ENCODE measurements at regions not wholly inside any gene's neighbourhood (a gene's known extent, or its start where the extent isn't known, plus 50 kb on each side); places are given as distances from the start of the nearest gene placed in this dataset.

DNA sequence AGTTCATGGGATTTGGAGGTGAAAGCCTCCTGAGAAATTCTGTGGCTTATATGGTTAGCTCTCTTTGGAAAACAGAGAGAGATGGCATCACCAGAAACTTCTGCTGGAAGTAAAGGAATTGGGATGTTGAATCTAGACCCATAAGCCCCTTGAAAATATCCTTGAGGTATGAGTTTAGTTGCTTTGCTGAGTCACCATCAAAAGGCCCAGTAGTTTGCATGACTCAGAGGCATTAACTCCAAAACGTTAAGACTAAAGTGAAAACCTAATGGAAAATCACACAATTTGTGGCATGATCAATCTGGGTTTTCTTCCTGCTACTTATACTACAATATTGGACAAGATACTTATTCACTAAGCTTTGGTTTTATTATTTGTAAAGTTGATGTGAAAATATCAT is 349.2 kb upstream of the SALL1 start:
- TF ChIP-seq RARB (CRISPR knock-in tag; IDR thresholded peaks at IDR 0.05) (no peak), ZC3H10 (CRISPR knock-in tag; IDR thresholded peaks at IDR 0.05) (no peak), TOX (CRISPR knock-in tag; IDR thresholded peaks at IDR 0.05; ENCODE audit: borderline replicate concordance) (no peak), ISL1 (CRISPR knock-in tag; IDR thresholded peaks at IDR 0.05) (no peak)
- TF ChIP-seq, protein P1, sequence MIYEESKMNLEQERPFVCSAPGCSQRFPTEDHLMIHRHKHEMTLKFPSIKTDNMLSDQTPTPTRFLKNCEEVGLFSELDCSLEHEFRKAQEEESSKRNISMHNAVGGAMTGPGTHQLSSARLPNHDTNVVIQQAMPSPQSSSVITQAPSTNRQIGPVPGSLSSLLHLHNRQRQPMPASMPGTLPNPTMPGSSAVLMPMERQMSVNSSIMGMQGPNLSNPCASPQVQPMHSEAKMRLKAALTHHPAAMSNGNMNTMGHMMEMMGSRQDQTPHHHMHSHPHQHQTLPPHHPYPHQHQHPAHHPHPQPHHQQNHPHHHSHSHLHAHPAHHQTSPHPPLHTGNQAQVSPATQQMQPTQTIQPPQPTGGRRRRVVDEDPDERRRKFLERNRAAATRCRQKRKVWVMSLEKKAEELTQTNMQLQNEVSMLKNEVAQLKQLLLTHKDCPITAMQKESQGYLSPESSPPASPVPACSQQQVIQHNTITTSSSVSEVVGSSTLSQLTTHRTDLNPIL (CRISPR knock-in tag; IDR thresholded peaks at IDR 0.05; ENCODE audit: low read depth) = no peak
- ATAC-seq = no peak

DNA sequence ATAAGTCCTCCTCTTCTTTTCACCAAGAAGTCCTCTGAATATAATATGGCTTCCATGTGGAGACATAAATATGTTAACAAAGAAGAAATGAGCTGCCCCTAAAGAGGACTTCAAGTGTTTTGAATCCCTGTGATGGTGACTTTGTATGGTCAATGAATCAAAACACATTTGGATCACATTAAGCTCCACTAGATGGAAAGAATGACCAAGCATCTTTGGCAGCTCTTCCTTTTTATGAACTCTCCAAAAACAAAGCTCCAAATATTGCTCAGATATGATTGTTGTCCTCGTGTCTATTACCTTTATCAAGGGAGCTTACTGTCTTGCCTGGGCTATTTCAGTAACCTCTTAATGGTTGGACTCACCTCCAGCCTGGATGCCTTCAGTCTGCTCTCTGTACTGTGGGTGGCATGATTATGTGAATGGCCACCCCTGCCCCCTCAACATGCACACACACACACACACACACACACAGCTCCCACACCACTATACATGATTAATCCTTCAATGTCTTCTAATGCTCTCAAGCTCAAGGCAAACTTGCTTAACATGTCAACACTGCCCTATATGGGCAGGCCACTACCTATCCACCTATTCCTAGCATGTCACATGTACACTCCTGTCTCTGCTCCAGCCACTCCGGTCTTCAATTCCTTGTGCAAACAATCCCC is 346.6 kb upstream of the SALL1 start:
- ATAC-seq = no peak

DNA sequence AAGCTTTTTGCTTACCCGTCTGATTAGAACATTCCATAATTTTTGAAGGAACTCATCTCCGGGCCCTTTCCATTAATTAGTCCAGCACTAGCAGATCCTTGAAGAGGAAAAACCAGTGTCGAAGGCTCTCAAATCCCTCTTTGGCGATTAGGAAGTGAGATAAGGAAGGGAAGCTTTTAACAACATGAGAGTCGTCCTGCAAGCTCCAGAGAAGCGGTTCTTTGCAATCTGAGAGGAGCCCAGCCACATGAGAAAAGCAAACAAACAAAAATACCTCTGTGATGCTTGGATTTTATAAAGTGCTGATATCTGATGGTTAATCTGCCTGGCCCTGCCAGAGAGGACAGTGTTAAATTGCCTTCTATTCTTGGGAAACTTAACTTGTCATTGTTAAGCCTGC is 339.8 kb upstream of the SALL1 start:
- no peak for TF ChIP-seq ZFP3 (CRISPR knock-in tag; IDR thresholded peaks at IDR 0.05)
- TF ChIP-seq, protein P2, sequence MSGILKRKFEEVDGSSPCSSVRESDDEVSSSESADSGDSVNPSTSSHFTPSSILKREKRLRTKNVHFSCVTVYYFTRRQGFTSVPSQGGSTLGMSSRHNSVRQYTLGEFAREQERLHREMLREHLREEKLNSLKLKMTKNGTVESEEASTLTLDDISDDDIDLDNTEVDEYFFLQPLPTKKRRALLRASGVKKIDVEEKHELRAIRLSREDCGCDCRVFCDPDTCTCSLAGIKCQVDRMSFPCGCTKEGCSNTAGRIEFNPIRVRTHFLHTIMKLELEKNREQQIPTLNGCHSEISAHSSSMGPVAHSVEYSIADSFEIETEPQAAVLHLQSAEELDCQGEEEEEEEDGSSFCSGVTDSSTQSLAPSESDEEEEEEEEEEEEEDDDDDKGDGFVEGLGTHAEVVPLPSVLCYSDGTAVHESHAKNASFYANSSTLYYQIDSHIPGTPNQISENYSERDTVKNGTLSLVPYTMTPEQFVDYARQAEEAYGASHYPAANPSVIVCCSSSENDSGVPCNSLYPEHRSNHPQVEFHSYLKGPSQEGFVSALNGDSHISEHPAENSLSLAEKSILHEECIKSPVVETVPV (CRISPR knock-in tag; IDR thresholded peaks at IDR 0.05) = no peak
- TF ChIP-seq RARB (CRISPR knock-in tag; IDR thresholded peaks at IDR 0.05) = no peak
- no peak for TF ChIP-seq CSDC2 (CRISPR knock-in tag; IDR thresholded peaks at IDR 0.05)
- TF ChIP-seq ISL1 (CRISPR knock-in tag; IDR thresholded peaks at IDR 0.05) = no peak
- TF ChIP-seq TCF4 (CRISPR knock-in tag; IDR thresholded peaks at IDR 0.05; ENCODE audit: borderline replicate concordance) = no peak
- TF ChIP-seq, protein P1 (CRISPR knock-in tag; IDR thresholded peaks at IDR 0.05; ENCODE audit: low read depth) = no peak
- TF ChIP-seq ZFP30 (CRISPR knock-in tag; IDR thresholded peaks at IDR 0.05) = no peak
- no peak for ATAC-seq

More for the DNA sequence above, 346.6 kb upstream of the SALL1 start:
- no peak for TF ChIP-seq ZFP30 (CRISPR knock-in tag; IDR thresholded peaks at IDR 0.05)
- no peak for TF ChIP-seq TCF4 (CRISPR knock-in tag; IDR thresholded peaks at IDR 0.05; ENCODE audit: borderline replicate concordance)
- no peak for TF ChIP-seq ISL1 (CRISPR knock-in tag; IDR thresholded peaks at IDR 0.05)
- TF ChIP-seq, protein P2 (CRISPR knock-in tag; IDR thresholded peaks at IDR 0.05) = no peak
- TF ChIP-seq TOX (CRISPR knock-in tag; IDR thresholded peaks at IDR 0.05; ENCODE audit: borderline replicate concordance) = no peak
- no peak for TF ChIP-seq ARNTL (CRISPR knock-in tag; IDR thresholded peaks at IDR 0.05; ENCODE audit: borderline replicate concordance, low read depth)
- no peak for TF ChIP-seq GLIS3 (CRISPR knock-in tag; IDR thresholded peaks at IDR 0.05)

DNA sequence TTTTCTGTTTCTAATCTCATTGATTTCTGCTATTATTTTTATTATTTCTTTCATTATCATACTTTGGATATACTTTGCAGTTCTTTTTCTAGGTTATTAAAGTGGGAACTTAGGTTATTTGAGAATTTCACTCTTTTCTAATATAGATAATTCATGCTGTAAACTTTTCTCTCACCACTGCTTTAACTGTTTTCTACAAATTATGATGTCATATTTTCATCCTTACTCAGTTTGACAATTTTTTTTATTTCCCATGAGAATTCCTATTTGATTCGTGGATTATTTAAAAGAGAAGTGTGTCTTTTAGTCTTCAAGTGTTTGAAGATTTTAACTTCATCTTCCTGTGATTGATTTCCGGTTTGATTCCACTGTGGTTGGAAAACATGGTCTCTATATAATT is 336.8 kb upstream of the SALL1 start:
- ATAC-seq = no peak
- TF ChIP-seq, protein P3, sequence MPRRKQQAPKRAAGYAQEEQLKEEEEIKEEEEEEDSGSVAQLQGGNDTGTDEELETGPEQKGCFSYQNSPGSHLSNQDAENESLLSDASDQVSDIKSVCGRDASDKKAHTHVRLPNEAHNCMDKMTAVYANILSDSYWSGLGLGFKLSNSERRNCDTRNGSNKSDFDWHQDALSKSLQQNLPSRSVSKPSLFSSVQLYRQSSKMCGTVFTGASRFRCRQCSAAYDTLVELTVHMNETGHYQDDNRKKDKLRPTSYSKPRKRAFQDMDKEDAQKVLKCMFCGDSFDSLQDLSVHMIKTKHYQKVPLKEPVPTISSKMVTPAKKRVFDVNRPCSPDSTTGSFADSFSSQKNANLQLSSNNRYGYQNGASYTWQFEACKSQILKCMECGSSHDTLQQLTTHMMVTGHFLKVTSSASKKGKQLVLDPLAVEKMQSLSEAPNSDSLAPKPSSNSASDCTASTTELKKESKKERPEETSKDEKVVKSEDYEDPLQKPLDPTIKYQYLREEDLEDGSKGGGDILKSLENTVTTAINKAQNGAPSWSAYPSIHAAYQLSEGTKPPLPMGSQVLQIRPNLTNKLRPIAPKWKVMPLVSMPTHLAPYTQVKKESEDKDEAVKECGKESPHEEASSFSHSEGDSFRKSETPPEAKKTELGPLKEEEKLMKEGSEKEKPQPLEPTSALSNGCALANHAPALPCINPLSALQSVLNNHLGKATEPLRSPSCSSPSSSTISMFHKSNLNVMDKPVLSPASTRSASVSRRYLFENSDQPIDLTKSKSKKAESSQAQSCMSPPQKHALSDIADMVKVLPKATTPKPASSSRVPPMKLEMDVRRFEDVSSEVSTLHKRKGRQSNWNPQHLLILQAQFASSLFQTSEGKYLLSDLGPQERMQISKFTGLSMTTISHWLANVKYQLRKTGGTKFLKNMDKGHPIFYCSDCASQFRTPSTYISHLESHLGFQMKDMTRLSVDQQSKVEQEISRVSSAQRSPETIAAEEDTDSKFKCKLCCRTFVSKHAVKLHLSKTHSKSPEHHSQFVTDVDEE (CRISPR knock-in tag; IDR thresholded peaks at IDR 0.05) = no peak
- no peak for TF ChIP-seq ISL1 (CRISPR knock-in tag; IDR thresholded peaks at IDR 0.05)
- TF ChIP-seq ZNF70 (CRISPR knock-in tag; IDR thresholded peaks at IDR 0.05) = no peak
- TF ChIP-seq, protein P4, sequence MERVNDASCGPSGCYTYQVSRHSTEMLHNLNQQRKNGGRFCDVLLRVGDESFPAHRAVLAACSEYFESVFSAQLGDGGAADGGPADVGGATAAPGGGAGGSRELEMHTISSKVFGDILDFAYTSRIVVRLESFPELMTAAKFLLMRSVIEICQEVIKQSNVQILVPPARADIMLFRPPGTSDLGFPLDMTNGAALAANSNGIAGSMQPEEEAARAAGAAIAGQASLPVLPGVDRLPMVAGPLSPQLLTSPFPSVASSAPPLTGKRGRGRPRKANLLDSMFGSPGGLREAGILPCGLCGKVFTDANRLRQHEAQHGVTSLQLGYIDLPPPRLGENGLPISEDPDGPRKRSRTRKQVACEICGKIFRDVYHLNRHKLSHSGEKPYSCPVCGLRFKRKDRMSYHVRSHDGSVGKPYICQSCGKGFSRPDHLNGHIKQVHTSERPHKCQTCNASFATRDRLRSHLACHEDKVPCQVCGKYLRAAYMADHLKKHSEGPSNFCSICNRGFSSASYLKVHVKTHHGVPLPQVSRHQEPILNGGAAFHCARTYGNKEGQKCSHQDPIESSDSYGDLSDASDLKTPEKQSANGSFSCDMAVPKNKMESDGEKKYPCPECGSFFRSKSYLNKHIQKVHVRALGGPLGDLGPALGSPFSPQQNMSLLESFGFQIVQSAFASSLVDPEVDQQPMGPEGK (CRISPR knock-in tag; IDR thresholded peaks at IDR 0.05; ENCODE audit: borderline replicate concordance) = no peak
- TF ChIP-seq, protein P5, sequence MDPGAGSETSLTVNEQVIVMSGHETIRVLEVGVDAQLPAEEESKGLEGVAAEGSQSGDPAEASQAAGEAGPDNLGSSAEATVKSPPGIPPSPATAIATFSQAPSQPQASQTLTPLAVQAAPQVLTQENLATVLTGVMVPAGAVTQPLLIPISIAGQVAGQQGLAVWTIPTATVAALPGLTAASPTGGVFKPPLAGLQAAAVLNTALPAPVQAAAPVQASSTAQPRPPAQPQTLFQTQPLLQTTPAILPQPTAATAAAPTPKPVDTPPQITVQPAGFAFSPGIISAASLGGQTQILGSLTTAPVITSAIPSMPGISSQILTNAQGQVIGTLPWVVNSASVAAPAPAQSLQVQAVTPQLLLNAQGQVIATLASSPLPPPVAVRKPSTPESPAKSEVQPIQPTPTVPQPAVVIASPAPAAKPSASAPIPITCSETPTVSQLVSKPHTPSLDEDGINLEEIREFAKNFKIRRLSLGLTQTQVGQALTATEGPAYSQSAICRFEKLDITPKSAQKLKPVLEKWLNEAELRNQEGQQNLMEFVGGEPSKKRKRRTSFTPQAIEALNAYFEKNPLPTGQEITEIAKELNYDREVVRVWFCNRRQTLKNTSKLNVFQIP (CRISPR knock-in tag; IDR thresholded peaks at IDR 0.05; ENCODE audit: borderline replicate concordance, low read depth) = no peak
- TF ChIP-seq ARNTL (CRISPR knock-in tag; IDR thresholded peaks at IDR 0.05; ENCODE audit: borderline replicate concordance, low read depth) = no peak
- no peak for TF ChIP-seq ZFP30 (CRISPR knock-in tag; IDR thresholded peaks at IDR 0.05)
- TF ChIP-seq, protein P2 (CRISPR knock-in tag; IDR thresholded peaks at IDR 0.05) = no peak
- TF ChIP-seq ZFP3 (CRISPR knock-in tag; IDR thresholded peaks at IDR 0.05) = no peak
- no peak for TF ChIP-seq RARB (CRISPR knock-in tag; IDR thresholded peaks at IDR 0.05)
- no peak for TF ChIP-seq CSDC2 (CRISPR knock-in tag; IDR thresholded peaks at IDR 0.05)
- TF ChIP-seq BACH2 (CRISPR knock-in tag; IDR thresholded peaks at IDR 0.05; ENCODE audit: borderline replicate concordance) = no peak
- no peak for TF ChIP-seq SNAI2 (CRISPR knock-in tag; IDR thresholded peaks at IDR 0.05)
- TF ChIP-seq ZNF8 (CRISPR knock-in tag; IDR thresholded peaks at IDR 0.05) = no peak
